Mammary epithelial cell (primary cell): ENCODE measurements at regions not wholly inside any gene's neighbourhood (a gene's known extent, or its start where the extent isn't known, plus 50 kb on each side); places are given as distances from the start of the nearest gene placed in this dataset.

ENCODE experiments used
- CTCF ChIP-seq, 2 donors: IDR thresholded peaks in 1 of 2; conservative IDR thresholded peaks in 1 of 2; 2 replicates each; pipeline ENCODE4 v1.5.1; 2011 to 2012; ENCODE audit warnings: inconsistent platforms in 2 of 2, low read length in 2 of 2, mild to moderate bottlenecking in 2 of 2, control low read depth in 1 of 2, low read depth in 1 of 2; ENCODE audit not compliant: insufficient read depth in 1 of 2; ENCODE audit errors: extremely low read depth in 1 of 2
- EZH2 ChIP-seq: IDR thresholded peaks from 2 replicates; pipeline ENCODE4 v1.6.1; 2012; ENCODE audit warnings: low read length, inconsistent platforms, borderline replicate concordance

- TF ChIP-seq CTCF (conservative IDR thresholded peaks at IDR 0.05 in 1 of 2, IDR thresholded peaks at IDR 0.05 in 1 of 2; ENCODE audit: extremely low read depth in 1 of 2, insufficient read depth in 1 of 2, low read depth in 1 of 2, low read length in 2 of 2), result no peak
- TF ChIP-seq EZH2, result no peak
Measured at GRCh38 chr12:85663631-85664030, 172.6 kb downstream of the RASSF9 start.
